H1 (cell line): ENCODE measurements at regions not wholly inside any gene's neighbourhood (a gene's known extent, or its start where the extent isn't known, plus 50 kb on each side); places are given as distances from the start of the nearest gene placed in this dataset.
A peak's percentile ranks its signal among the peaks of the same experiment; 100 is the strongest.

Experiments used
- CTCF ChIA-PET: fragments of 300-600 bp; sonication (Branson Sonifier 250); formaldehyde crosslinking; loops from one replicate; lab custom pipeline; 2021; ENCODE audit not compliant: partially characterized antibody; lab: Charles Lee
- POLR2A ChIA-PET: fragments of 300-600 bp; sonication (Branson Sonifier 250); formaldehyde crosslinking; loops from one replicate; lab custom pipeline; 2021; ENCODE audit warnings: inconsistent platforms; ENCODE audit not compliant: partially characterized antibody; lab: Charles Lee
- DNase-seq, 2 experiments: peaks; one replicate each; pipeline versions ENCODE4 v3.0.0 to v3.0.0-alpha.2; 2010 to 2022; ENCODE audit warnings: low spot score in 2 of 2, low read depth in 1 of 2, mixed read lengths in 1 of 2
- FAIRE-seq: peaks from 2 replicates; lab custom pipeline; 2011; peaks lifted over from hg19 to GRCh38; lab: Jason Lieb, UNC
- H2AFZ ChIP-seq: 2 replicates; pipeline ENCODE4 v1.8.1; 2012; ENCODE audit warnings: low read length, inconsistent platforms
- H2AK5ac ChIP-seq: 2 replicates; pipeline ENCODE4 v1.6.1; 2013; ENCODE audit warnings: low read depth, low read length
- H2BK120ac ChIP-seq: replicated peaks from 2 replicates; pipeline ENCODE3; 2013; ENCODE audit warnings: low read depth, low read length, inconsistent platforms
- H2BK12ac ChIP-seq: 2 replicates; pipeline ENCODE4 v1.6.1; 2013; ENCODE audit warnings: low read depth, low read length
- H2BK15ac ChIP-seq: 2 replicates; pipeline ENCODE4 v1.6.1; 2013; ENCODE audit warnings: low read length
- H2BK20ac ChIP-seq: 2 replicates; pipeline ENCODE4 v1.6.1; 2013; ENCODE audit warnings: low read length
- H2BK5ac ChIP-seq: 2 replicates; pipeline ENCODE4 v1.6.1; 2013; ENCODE audit warnings: low read depth, low read length
- H3K14ac ChIP-seq: 2 replicates; pipeline ENCODE4 v1.6.1; 2013; ENCODE audit warnings: inconsistent platforms; ENCODE audit not compliant: insufficient read length
- H3K18ac ChIP-seq: 2 replicates; pipeline ENCODE4 v1.6.1; 2013; ENCODE audit warnings: low read length; ENCODE audit errors: extremely low read depth
- H3K23ac ChIP-seq: 2 replicates; pipeline ENCODE4 v1.6.1; 2013; ENCODE audit warnings: inconsistent platforms; ENCODE audit not compliant: insufficient read length
- H3K23me2 ChIP-seq: 2 replicates; pipeline ENCODE4 v1.6.1; 2013; ENCODE audit warnings: low read depth, low read length
- H3K27ac ChIP-seq: 2 replicates; pipeline ENCODE4 v1.6.1; 2011; ENCODE audit warnings: low read depth, low read length, inconsistent platforms
- H3K27me3 ChIP-seq, 4 experiments: replicated peaks in 1 of 4; 1 replicate in 1 of 4; 2 replicates in 3 of 4; pipeline versions ENCODE4 v1.6.1 to v1.8.1; 2011 to 2013; ENCODE audit warnings: low read length in 3 of 4, mild to moderate bottlenecking in 3 of 4, inconsistent platforms in 2 of 4, mixed read lengths in 2 of 4, moderate library complexity in 1 of 4; ENCODE audit not compliant: control insufficient read depth in 3 of 4, insufficient read depth in 3 of 4; ENCODE audit errors: extremely low read depth in 1 of 4
- H3K36me3 ChIP-seq, 4 experiments: 2 replicates each; pipeline versions ENCODE4 v1.6.1 to v1.8.1; 2011 to 2013; ENCODE audit warnings: mild to moderate bottlenecking in 4 of 4, low read length in 3 of 4, moderate library complexity in 2 of 4, control low read depth in 1 of 4, inconsistent platforms in 1 of 4; ENCODE audit not compliant: insufficient read depth in 4 of 4, control insufficient read depth in 2 of 4
- H3K4ac ChIP-seq: replicated peaks from 2 replicates; pipeline ENCODE3; 2013; ENCODE audit warnings: low read length, low read depth, mixed read lengths, inconsistent platforms; ENCODE audit not compliant: insufficient read length
- H3K4me1 ChIP-seq, 4 experiments: replicated peaks in 1 of 4; 1 replicate in 1 of 4; 2 replicates in 3 of 4; pipeline versions ENCODE4 v1.6.1 to v1.8.1; 2011 to 2013; ENCODE audit warnings: low read length in 3 of 4, inconsistent platforms in 2 of 4, mixed read lengths in 1 of 4; ENCODE audit not compliant: insufficient read depth in 4 of 4, control insufficient read depth in 3 of 4
- H3K4me2 ChIP-seq, 2 experiments: 2 replicates each; pipeline versions ENCODE4 v1.6.1 to v1.8.1; 2011 to 2013; ENCODE audit warnings: low read depth in 2 of 2, low read length in 2 of 2, control low read depth in 1 of 2, inconsistent platforms in 1 of 2, mild to moderate bottlenecking in 1 of 2; ENCODE audit not compliant: insufficient read depth in 1 of 2
- H3K4me3 ChIP-seq, 4 experiments: fragments of 200-600, 300-600 bp in 1 of 4; sonication (generic), shearing (Covaris generic), sonication (Bioruptor Twin) in 1 of 4; 2 replicates each; pipeline versions ENCODE4 v1.5.1 to v1.8.1; 2011 to 2016; ENCODE audit warnings: low read length in 4 of 4, low read depth in 3 of 4, control low read depth in 2 of 4, inconsistent platforms in 2 of 4, mild to moderate bottlenecking in 2 of 4, mixed read lengths in 1 of 4, moderate library complexity in 1 of 4; ENCODE audit not compliant: insufficient read depth in 2 of 4; ENCODE audit errors: extremely low read depth in 1 of 4
- H3K56ac ChIP-seq: replicated peaks from 2 replicates; pipeline ENCODE3; 2013; ENCODE audit warnings: low read depth, mild to moderate bottlenecking, mixed read lengths, low read length, inconsistent platforms; ENCODE audit not compliant: insufficient read length
- H3K79me1 ChIP-seq: 2 replicates; pipeline ENCODE4 v1.6.1; 2013; ENCODE audit warnings: low read depth, low read length, control low read depth
- H3K79me2 ChIP-seq, 2 experiments: 2 replicates each; pipeline versions ENCODE4 v1.6.1 to v1.8.1; 2012 to 2013; ENCODE audit warnings: low read length in 2 of 2, mild to moderate bottlenecking in 2 of 2, inconsistent platforms in 1 of 2; ENCODE audit not compliant: insufficient read depth in 2 of 2, control insufficient read depth in 1 of 2
- H3K9ac ChIP-seq, 4 experiments: replicated peaks in 1 of 4; 1 replicate in 1 of 4; 2 replicates in 3 of 4; pipeline versions ENCODE4 v1.6.1 to v1.8.1; 2011 to 2013; ENCODE audit warnings: low read depth in 3 of 4, low read length in 3 of 4, control low read depth in 2 of 4, mild to moderate bottlenecking in 2 of 4, moderate library complexity in 2 of 4, inconsistent platforms in 1 of 4; ENCODE audit errors: extremely low read depth in 1 of 4
- H3K9me3 ChIP-seq, 2 experiments: 2 replicates each; pipeline versions ENCODE4 v1.6.1 to v1.8.1; 2012 to 2013; ENCODE audit warnings: mild to moderate bottlenecking in 2 of 2, moderate library complexity in 2 of 2, control low read depth in 1 of 2, inconsistent platforms in 1 of 2, low read depth in 1 of 2, low read length in 1 of 2, mixed read lengths in 1 of 2; ENCODE audit not compliant: insufficient read depth in 2 of 2
- H4K20me1 ChIP-seq, 2 experiments: replicated peaks in 1 of 2; 2 replicates each; pipeline versions ENCODE3 to v1.8.1; 2011 to 2013; ENCODE audit warnings: inconsistent platforms in 2 of 2, low read length in 2 of 2, mild to moderate bottlenecking in 1 of 2; ENCODE audit not compliant: insufficient read depth in 2 of 2, control insufficient read depth in 1 of 2
- H4K5ac ChIP-seq: 2 replicates; pipeline ENCODE4 v1.6.1; 2013; ENCODE audit warnings: low read length, low read depth, mixed read lengths, inconsistent platforms; ENCODE audit not compliant: insufficient read length
- H4K8ac ChIP-seq: 2 replicates; pipeline ENCODE4 v1.8.0; 2013; ENCODE audit warnings: mild to moderate bottlenecking, moderate library complexity, low read length, inconsistent platforms; ENCODE audit not compliant: insufficient read depth; ENCODE audit errors: extremely low read depth
- H4K91ac ChIP-seq: replicated peaks from 2 replicates; pipeline ENCODE3; 2013; ENCODE audit warnings: low read length, mixed read lengths, inconsistent platforms; ENCODE audit not compliant: insufficient read length
- BRCA1 ChIP-seq: IDR thresholded peaks from 2 replicates; pipeline ENCODE4 v1.6.1; 2012; ENCODE audit warnings: low read depth, low read length, improper control_type of control experiment
- GTF2F1 ChIP-seq: IDR thresholded peaks from 2 replicates; pipeline ENCODE4 v1.6.1; 2012; ENCODE audit warnings: low read depth, low read length, improper control_type of control experiment, borderline replicate concordance
- PHF8 ChIP-seq: fragments of 200-600 bp; sonication (generic); conservative IDR thresholded peaks from 2 replicates; pipeline ENCODE4 v1.7.1; 2012; ENCODE audit warnings: low read depth, mild to moderate bottlenecking, inconsistent platforms, low read length, moderate library complexity
- RBBP5 ChIP-seq: IDR thresholded peaks from 2 replicates; pipeline ENCODE4 v1.7.1; 2012; ENCODE audit warnings: low read depth, mild to moderate bottlenecking, inconsistent platforms, low read length, moderate library complexity, borderline replicate concordance
- SP2 ChIP-seq: IDR thresholded peaks from 2 replicates; pipeline ENCODE4 v1.6.1; 2012; ENCODE audit warnings: mild to moderate bottlenecking, low read length, inconsistent platforms
- SRF ChIP-seq: IDR thresholded peaks from 2 replicates; pipeline ENCODE4 v1.6.1; 2011; ENCODE audit warnings: mild to moderate bottlenecking, low read depth, low read length, moderate library complexity
- WGBS, 2 experiments: shearing (Covaris generic) in 1 of 2; methylation state at CpG; one replicate each; pipeline versions ENCODE4 v1.1.6 to v1.1.7; 2013 to 2015; ENCODE audit warnings: low lambda C conversion rate in 2 of 2, mixed read lengths in 2 of 2, inconsistent platforms in 1 of 2, low coverage in 1 of 2, missing lambda C conversion rate in 1 of 2; ENCODE audit not compliant: insufficient replicate concordance in 2 of 2, insufficient coverage in 1 of 2, insufficient read length in 1 of 2; ENCODE audit errors: extremely low coverage in 1 of 2, missing lambda C conversion rate in 1 of 2; 5-methylcytosine and 5-hydroxymethylcytosine counted together

DNA sequence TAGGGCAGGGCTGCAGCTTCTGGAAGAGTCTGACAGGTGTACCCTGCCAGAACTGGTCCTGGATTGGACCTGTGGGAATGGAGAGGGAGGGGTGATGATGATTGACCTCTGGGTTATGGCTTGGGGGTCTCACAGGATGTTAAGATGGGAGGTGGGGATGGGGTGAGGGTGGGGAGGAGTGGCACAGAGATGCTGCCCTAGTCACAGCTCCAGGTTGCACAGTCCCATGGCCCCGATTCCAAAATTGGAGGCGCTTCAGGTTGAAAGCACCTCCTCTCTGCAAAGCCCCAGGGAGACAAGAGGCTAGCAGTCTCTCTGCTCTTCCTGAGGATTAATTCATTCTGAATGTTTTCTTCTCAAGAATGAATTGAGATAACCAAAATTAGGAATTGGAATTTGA lies 101.4 kb downstream of the FAM43A start:
- TF ChIP-seq GTF2F1 (no peak), BRCA1 (no peak), RBBP5 (no peak), SP2 (no peak), PHF8 (no peak), SRF (no peak)
- Histone ChIP-seq H3K27me3 (no peaks in the 10 kb centered on the region), H3K79me1 (no peaks in the 10 kb centered on the region), H3K18ac (no peak overlapping the region), H2BK120ac (no peak overlapping the region), H2BK15ac (no peak overlapping the region), H4K8ac (no peak overlapping the region), H3K9me3 (no peaks in the 10 kb centered on the region), H3K9ac (no peak overlapping the region), H3K4me1 (no peaks in the 10 kb centered on the region), H3K4me2 (no peak overlapping the region), H4K91ac (peak overlapping the region; percentile 27), H3K23me2 (no peaks in the 10 kb centered on the region), H3K79me2 (no peaks in the 10 kb centered on the region), H2BK20ac (no peak overlapping the region), H3K56ac (no peak overlapping the region), H3K4me3 (no peak overlapping the region), H3K36me3 (no peaks in the 10 kb centered on the region), H2AFZ (no peak overlapping the region), H4K20me1 (no peaks in the 10 kb centered on the region), H2BK12ac (no peak overlapping the region), H2BK5ac (no peak overlapping the region), H3K4ac (no peak overlapping the region), H3K27ac (no peak overlapping the region), H3K23ac (no peak overlapping the region), H4K5ac (no peak overlapping the region), H3K14ac (no peak overlapping the region), H2AK5ac (no peak overlapping the region)
- 92% methylated on average over 2 of the region's 2 CpGs; no CpG with 5 or more reads in 1 of the 2 experiments for WGBS, 2 experiments
- ChIA-PET CTCF (interaction anchor here (0.6 kb wide), 1 partner anchor 75 kb away, joined by 4 read pairs; no protein-coding TSS in a partner anchor), POLR2A (no interaction called here)
- FAIRE-seq (no peak), DNase-seq (no peak)
